Thyroid gland (tissue), 4 donors: ENCODE measurements at regions not wholly inside any gene's neighbourhood (a gene's known extent, or its start where the extent isn't known, plus 50 kb on each side); places are given as distances from the start of the nearest gene placed in this dataset.
"Not testable (repeated sequence)": the region's sequence is repeated elsewhere in the genome, so short reads cannot be mapped to it uniquely, and the experiment has no call there.

Experiments
- CTCF ChIP-seq, 6 experiments: fragments of 200-600 bp in 3 of 6; fragments of 450-650 bp in 3 of 6; sonication (generic) in 3 of 6; IDR thresholded peaks; one replicate each; pipeline ENCODE4 v1.5.1; 2016 to 2019; ENCODE audit warnings: antibody characterized with exemption in 6 of 6, mild to moderate bottlenecking in 2 of 6, inconsistent platforms in 1 of 6, moderate library complexity in 1 of 6
- POLR2A ChIP-seq, 2 donors: fragments of 450-650 bp; IDR thresholded peaks; one replicate each; pipeline ENCODE4 v1.6.1; 2017; ENCODE audit warnings: antibody characterized with exemption in 2 of 2, mild to moderate bottlenecking in 2 of 2, moderate library complexity in 1 of 2

GRCh38 chr21:5035587-5035986 lies 5485.8 kb upstream of the TPTE start:
- TF ChIP-seq POLR2A, CTCF (IDR thresholded peaks at IDR 0.05): not testable (repeated sequence)
